Ovary (tissue), 3 donors: ENCODE measurements at regions not wholly inside any gene's neighbourhood (a gene's known extent, or its start where the extent isn't known, plus 50 kb on each side); places are given as distances from the start of the nearest gene placed in this dataset.

ENCODE experiments used
- POLR2A ChIP-seq: fragments of 450-650 bp; IDR thresholded peaks from one replicate; pipeline ENCODE4 v1.6.1; 2017; ENCODE audit warnings: antibody characterized with exemption, mild to moderate bottlenecking, moderate library complexity
- TF ChIP-seq, protein P1 (sequence below), 3 donors: fragments of 450-650 bp in 2 of 3; fragments of 200-600 bp in 1 of 3; IDR thresholded peaks; one replicate each; pipeline versions ENCODE4 v1.5.1 to v1.8.0; 2016 to 2022; ENCODE audit warnings: antibody characterized with exemption in 3 of 3, mild to moderate bottlenecking in 1 of 3
- donor health status: DM: no; HTN: no; CAD: no.

DNA sequence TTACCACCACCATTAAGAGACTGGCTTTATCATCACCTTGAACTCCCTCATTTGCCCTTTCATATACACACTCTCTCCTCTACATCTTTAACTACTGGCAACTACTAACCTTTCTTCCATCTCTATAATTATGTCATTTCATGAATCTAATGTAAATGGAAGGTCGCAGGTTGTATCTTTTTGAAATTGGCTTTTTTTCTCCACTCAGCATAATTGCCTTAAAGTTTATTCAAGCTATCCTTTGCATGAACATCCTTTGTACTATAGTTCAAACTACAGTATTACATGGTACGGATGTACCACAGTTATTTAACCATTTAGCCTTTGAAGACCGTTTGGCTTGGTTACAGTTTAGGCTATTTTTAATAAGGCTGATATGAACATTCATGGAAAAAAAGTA, 129.5 kb upstream of the ZNF804A start:
- TF ChIP-seq POLR2A: no peak
- TF ChIP-seq, protein P1, sequence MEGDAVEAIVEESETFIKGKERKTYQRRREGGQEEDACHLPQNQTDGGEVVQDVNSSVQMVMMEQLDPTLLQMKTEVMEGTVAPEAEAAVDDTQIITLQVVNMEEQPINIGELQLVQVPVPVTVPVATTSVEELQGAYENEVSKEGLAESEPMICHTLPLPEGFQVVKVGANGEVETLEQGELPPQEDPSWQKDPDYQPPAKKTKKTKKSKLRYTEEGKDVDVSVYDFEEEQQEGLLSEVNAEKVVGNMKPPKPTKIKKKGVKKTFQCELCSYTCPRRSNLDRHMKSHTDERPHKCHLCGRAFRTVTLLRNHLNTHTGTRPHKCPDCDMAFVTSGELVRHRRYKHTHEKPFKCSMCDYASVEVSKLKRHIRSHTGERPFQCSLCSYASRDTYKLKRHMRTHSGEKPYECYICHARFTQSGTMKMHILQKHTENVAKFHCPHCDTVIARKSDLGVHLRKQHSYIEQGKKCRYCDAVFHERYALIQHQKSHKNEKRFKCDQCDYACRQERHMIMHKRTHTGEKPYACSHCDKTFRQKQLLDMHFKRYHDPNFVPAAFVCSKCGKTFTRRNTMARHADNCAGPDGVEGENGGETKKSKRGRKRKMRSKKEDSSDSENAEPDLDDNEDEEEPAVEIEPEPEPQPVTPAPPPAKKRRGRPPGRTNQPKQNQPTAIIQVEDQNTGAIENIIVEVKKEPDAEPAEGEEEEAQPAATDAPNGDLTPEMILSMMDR (IDR thresholded peaks at IDR 0.05): no peak
